ENCODE measurements at regions not wholly inside any gene's neighbourhood (a gene's known extent, or its start where the extent isn't known, plus 50 kb on each side); places are given as distances from the start of the nearest gene placed in this dataset.

DNA sequence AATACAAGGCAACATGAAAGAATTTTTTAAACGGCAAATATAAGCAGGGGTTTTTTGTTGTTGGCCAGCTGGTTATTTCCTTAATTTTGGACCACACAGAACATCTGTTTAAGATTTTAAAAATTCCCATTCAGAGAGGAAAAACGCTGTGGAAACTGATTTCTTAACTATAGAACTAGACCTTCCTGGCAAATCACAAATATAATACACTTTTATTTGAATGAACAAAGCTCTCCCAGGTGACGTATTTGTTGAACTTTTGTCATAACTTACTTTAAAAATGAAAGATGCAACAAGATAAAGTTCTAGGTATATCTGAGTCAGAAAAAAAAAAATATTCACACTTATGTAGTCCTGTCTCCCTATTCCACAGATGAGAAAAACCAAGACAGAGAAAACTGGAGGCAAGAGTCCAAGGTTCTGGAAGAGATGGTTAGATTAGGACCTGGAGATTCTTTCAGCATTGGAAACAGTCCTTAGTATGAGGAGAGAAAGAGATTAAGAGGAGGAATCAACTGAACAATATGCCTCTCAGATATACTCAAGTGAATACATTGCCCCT is 269.1 kb downstream of the NEBL start:
- ChIA-PET POLR2A (no interaction called here), CTCF (no interaction called here)
- TF ChIP-seq, protein P1, sequence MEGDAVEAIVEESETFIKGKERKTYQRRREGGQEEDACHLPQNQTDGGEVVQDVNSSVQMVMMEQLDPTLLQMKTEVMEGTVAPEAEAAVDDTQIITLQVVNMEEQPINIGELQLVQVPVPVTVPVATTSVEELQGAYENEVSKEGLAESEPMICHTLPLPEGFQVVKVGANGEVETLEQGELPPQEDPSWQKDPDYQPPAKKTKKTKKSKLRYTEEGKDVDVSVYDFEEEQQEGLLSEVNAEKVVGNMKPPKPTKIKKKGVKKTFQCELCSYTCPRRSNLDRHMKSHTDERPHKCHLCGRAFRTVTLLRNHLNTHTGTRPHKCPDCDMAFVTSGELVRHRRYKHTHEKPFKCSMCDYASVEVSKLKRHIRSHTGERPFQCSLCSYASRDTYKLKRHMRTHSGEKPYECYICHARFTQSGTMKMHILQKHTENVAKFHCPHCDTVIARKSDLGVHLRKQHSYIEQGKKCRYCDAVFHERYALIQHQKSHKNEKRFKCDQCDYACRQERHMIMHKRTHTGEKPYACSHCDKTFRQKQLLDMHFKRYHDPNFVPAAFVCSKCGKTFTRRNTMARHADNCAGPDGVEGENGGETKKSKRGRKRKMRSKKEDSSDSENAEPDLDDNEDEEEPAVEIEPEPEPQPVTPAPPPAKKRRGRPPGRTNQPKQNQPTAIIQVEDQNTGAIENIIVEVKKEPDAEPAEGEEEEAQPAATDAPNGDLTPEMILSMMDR (IDR thresholded peaks at IDR 0.05; ENCODE audit: insufficient read depth, low read depth, low read length), result no peak
- Histone ChIP-seq H3K4me3 (ENCODE audit: low read depth, low read length) (no peak overlapping the region), H3K36me3 (ENCODE audit: control insufficient read depth, insufficient read depth, low read length) (no peaks in the 10 kb centered on the region), H3K27me3 (ENCODE audit: control insufficient read depth, insufficient read depth, low read length) (no peaks in the 10 kb centered on the region)
- no peak for DNase-seq (ENCODE audit: low read depth)

DNA sequence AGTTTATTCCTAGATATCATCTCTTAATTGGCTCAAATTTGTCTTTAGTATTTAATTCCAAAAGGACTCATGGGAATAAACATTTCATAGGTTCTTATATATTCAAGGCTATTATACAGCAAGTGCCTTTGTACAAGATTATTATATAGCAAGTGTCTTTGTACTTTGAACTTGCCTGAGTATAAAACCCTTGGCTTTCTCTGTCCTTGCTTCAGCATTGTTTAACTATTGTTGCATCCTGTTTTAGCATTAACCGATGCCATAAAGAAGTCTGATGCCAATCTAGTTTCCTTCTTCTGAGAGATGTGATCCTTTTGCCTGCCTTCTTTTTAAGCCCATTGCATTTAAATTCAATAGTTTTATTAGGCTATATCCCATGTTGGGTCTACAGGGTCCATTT is 270.0 kb downstream of the NEBL start:
- POLR2A ChIA-PET, result no interaction called here

DNA sequence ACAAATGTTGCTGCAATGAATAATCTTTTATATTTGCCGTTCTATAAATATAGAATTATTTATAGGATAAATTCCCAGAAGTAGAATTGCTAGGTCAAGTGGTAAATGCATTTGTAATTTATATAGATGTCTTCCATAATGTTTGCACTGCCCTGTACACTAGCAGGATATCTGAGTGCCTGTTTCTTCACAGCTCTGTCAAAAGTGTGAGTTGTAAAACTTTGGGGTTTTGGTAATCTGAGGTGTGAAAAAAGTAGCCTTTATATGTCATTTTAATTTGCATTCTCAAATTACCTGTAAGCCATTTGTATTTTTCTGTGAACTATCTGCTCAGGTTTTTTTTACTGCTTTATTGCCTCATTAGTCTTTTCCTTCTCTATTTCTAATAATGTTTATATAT is 271.2 kb downstream of the NEBL start:
- Histone ChIP-seq H3K4me3 (ENCODE audit: low read depth, low read length) (no peak overlapping the region), H3K36me3 (ENCODE audit: control insufficient read depth, insufficient read depth, low read length) (no peaks in the 10 kb centered on the region), H3K27me3 (ENCODE audit: control insufficient read depth, insufficient read depth, low read length) (no peaks in the 10 kb centered on the region)
- CTCF ChIA-PET, result interaction anchor here (0.9 kb wide), 1 partner anchor 11 kb away, joined by 4 read pairs; no protein-coding TSS in a partner anchor
- no peak for DNase-seq (ENCODE audit: low read depth)
- POLR2A ChIA-PET, result no interaction called here
- TF ChIP-seq, protein P1 (IDR thresholded peaks at IDR 0.05; ENCODE audit: insufficient read depth, low read depth, low read length), result no peak

More for the DNA sequence above, 270.0 kb downstream of the NEBL start:
- Histone ChIP-seq H3K4me3 (ENCODE audit: low read depth, low read length) (no peak overlapping the region), H3K36me3 (ENCODE audit: control insufficient read depth, insufficient read depth, low read length) (no peaks in the 10 kb centered on the region), H3K27me3 (ENCODE audit: control insufficient read depth, insufficient read depth, low read length) (no peaks in the 10 kb centered on the region)
- TF ChIP-seq, protein P1 (IDR thresholded peaks at IDR 0.05; ENCODE audit: insufficient read depth, low read depth, low read length), result no peak
- CTCF ChIA-PET, result no interaction called here
- DNase-seq (ENCODE audit: low read depth), result no peak

DNA sequence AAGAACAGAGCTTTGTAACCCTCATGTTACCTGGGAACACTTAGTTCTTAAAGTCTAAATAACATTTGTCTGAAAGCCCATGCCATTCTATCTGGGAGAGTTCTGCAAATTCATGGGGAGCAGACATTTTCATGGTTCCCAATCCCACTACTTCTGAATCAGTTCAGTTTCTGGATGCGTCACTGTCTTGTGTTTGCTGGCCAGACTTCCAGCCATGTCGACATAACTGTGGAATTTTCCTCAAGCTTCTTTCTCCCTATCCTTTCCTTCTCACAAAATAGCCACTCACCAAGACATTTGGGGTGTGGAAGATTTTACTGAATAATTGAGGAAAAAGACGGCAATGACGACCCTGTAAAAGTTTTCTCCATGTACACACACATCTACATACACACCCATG is 272.5 kb downstream of the NEBL start:
- TF ChIP-seq, protein P1 (IDR thresholded peaks at IDR 0.05; ENCODE audit: insufficient read depth, low read depth, low read length), result no peak
- H3K4me3 ChIP-seq (ENCODE audit: low read depth, low read length), result no peak overlapping the region
- no peaks in the 10 kb centered on the region for H3K36me3 ChIP-seq (ENCODE audit: control insufficient read depth, insufficient read depth, low read length)
- ChIA-PET CTCF (no interaction called here), POLR2A (no interaction called here)
- DNase-seq (ENCODE audit: low read depth), result no peak
- no peaks in the 10 kb centered on the region for H3K27me3 ChIP-seq (ENCODE audit: control insufficient read depth, insufficient read depth, low read length)

DNA sequence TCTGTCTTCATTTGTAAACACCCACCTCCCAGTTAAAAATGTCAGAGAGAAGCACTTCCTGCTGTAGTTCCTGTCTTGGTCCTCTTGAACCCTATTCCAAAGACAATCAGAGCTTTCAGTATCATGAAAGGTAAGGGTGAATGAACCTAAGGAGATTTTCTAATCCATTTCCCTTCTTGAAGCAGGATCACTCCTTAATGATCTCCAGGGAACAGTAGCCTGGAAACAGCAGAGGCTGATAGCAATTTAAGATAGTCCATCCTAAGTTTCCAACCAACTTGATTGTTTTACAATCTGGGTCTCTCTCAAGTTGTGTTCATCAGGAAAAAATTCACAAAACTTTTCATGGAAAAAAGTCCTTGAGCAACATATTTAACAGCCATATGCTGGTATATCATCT is 273.6 kb downstream of the NEBL start:
- POLR2A ChIA-PET, result no interaction called here
- CTCF ChIA-PET, result no interaction called here

More for the DNA sequence above, 273.6 kb downstream of the NEBL start:
- Histone ChIP-seq H3K27me3 (ENCODE audit: control insufficient read depth, insufficient read depth, low read length) (no peaks in the 10 kb centered on the region), H3K36me3 (ENCODE audit: control insufficient read depth, insufficient read depth, low read length) (no peaks in the 10 kb centered on the region), H3K4me3 (ENCODE audit: low read depth, low read length) (no peak overlapping the region)
- TF ChIP-seq, protein P1 (IDR thresholded peaks at IDR 0.05; ENCODE audit: insufficient read depth, low read depth, low read length), result no peak
- DNase-seq (ENCODE audit: low read depth), result no peak
